HUES64 (cell line): ENCODE measurements at regions not wholly inside any gene's neighbourhood (a gene's known extent, or its start where the extent isn't known, plus 50 kb on each side); places are given as distances from the start of the nearest gene placed in this dataset.

ENCODE experiments used
- H3K27ac ChIP-seq: 2 replicates; pipeline ENCODE4 v1.7.0; 2013; ENCODE audit warnings: low read depth, low read length, inconsistent platforms
- H3K27me3 ChIP-seq: 2 replicates; pipeline ENCODE4 v1.6.1; 2013; ENCODE audit warnings: mild to moderate bottlenecking, low read length; ENCODE audit not compliant: insufficient read depth
- H3K36me3 ChIP-seq: 2 replicates; pipeline ENCODE4 v1.6.1; 2013; ENCODE audit warnings: mild to moderate bottlenecking, low read length; ENCODE audit not compliant: insufficient read depth
- H3K4me1 ChIP-seq: 2 replicates; pipeline ENCODE4 v1.6.1; 2013; ENCODE audit warnings: mild to moderate bottlenecking, low read length, moderate library complexity; ENCODE audit not compliant: insufficient read depth
- H3K4me3 ChIP-seq: 2 replicates; pipeline ENCODE4 v1.5.1; 2013; ENCODE audit warnings: mild to moderate bottlenecking, low read length, moderate library complexity
- H3K9ac ChIP-seq: 2 replicates; pipeline ENCODE4 v1.6.1; 2013; ENCODE audit warnings: mild to moderate bottlenecking, low read depth, low read length
- H3K9me3 ChIP-seq: 2 replicates; pipeline ENCODE4 v1.6.1; 2013; ENCODE audit warnings: low read depth, low read length; ENCODE audit not compliant: insufficient read depth
- WGBS: fragments of 150-250, 120-280 bp; methylation state at CpG from one replicate; pipeline ENCODE4 v1.1.7; 2013; ENCODE audit warnings: missing lambda C conversion rate; 5-methylcytosine and 5-hydroxymethylcytosine counted together

DNA sequence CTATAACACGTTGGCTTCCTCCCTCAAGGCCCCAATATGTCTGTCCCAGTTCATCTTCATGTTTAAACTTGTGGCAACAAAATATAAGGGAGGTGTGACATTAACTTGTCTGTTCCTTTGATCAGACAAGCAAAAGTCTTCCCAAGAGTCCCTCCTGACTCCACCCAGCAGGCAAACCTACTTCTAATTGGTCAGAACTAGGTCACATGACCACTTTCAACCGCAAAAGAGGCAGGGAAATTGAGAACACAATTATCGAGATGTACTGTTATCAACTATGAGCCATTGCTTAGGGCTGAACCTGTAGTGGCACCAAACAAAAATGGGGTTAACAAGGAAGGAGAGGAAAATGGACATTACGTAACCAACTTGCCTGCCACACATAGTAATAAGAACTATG is 246.8 kb upstream of the TET2 start:
- no peak overlapping the region for H3K4me3 ChIP-seq
- H3K4me1 ChIP-seq: no peaks in the 10 kb centered on the region
- H3K36me3 ChIP-seq: no peaks in the 10 kb centered on the region
- H3K9ac ChIP-seq: no peak overlapping the region
- WGBS: 89% methylated on average over 4 of the region's 4 CpGs
- H3K27ac ChIP-seq: no peak overlapping the region
- no peaks in the 10 kb centered on the region for H3K9me3 ChIP-seq
- H3K27me3 ChIP-seq: peaks cover 28% of the 10 kb centered on the region

DNA sequence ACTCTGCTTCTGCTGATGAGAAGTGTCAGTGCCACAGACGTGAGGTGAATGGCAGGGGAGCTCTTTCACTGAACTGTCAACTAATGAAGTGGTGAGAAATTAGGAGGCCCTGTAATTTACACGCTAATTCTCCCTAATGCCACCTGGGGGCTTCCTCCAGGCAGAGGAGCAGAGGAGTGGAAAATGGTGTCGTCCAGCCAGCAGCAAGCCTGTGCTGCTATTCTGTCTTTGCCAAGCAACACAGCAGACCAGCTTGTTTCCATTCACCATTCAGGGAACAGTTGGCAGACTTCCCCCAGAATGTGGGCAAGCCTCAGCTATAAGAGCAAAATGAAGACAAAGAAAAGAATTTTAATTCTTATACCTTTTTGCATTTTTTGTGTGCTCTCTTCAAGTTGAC is 245.2 kb upstream of the TET2 start:
- Histone ChIP-seq H3K36me3 (no peaks in the 10 kb centered on the region), H3K9ac (no peak overlapping the region), H3K4me3 (no peak overlapping the region), H3K9me3 (no peaks in the 10 kb centered on the region), H3K27me3 (peaks cover 44% of the 10 kb centered on the region), H3K4me1 (no peaks in the 10 kb centered on the region), H3K27ac (no peak overlapping the region)
- 6% methylated on average over 2 of the region's 3 CpGs for WGBS

DNA sequence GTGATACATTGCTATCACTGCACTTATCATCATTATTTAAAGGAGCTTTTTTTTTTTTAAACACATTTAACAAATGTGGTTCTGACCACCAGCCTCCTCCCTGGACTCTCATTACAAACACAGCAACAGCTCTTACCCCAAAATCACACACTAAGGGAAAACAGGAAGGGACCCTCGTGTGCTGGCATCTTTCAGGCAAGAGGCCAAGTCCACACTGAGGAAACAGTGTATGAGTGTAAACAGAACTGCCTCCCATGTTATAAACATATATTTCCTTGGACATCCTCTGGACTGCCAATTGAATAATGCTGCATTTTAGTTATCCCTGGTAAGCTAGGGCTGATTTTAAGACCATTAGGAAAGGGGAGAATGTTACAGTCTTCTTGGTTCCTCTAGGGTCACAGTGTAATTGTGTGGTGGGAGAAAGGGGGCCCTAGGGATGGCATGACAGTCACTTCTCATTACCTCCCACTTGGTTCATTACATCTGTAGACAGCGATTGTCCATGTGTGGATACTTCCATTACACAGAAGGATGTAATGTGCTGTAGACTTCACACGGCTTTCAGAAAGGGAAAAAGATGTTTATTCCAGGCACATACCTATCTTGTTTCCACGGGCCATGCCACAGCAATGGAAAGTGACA is 244.6 kb upstream of the TET2 start:
- Histone ChIP-seq H3K9ac (no peak overlapping the region), H3K4me3 (no peak overlapping the region), H3K4me1 (no peaks in the 10 kb centered on the region), H3K9me3 (no peaks in the 10 kb centered on the region), H3K27me3 (peaks cover 50% of the 10 kb centered on the region), H3K36me3 (no peaks in the 10 kb centered on the region), H3K27ac (no peak overlapping the region)
- WGBS: 77% methylated on average over 4 of the region's 4 CpGs

DNA sequence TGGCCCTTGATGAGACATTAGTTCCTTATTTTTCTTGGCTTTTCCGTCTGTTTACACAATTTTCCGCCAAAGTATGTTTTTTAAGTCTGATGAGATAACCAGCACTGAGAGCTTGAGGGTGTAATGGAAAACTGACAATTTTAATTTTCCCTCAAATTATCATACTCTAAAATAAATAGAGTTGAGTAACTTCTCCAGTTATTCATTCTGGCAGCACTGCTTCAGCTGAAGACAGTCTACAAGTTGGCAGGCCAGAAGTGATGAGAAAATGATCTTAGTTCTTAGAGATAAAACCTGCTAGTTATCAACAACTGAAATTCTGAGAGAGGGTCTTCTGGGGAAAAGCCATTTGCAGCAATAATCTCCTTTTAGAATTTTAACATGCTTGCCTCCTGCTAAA is 241.6 kb upstream of the TET2 start:
- 100% methylated on average over 2 of the region's 2 CpGs for WGBS
- no peaks in the 10 kb centered on the region for H3K36me3 ChIP-seq
- no peaks in the 10 kb centered on the region for H3K4me1 ChIP-seq
- H3K9ac ChIP-seq: no peak overlapping the region
- no peaks in the 10 kb centered on the region for H3K9me3 ChIP-seq
- H3K27ac ChIP-seq: no peak overlapping the region
- peaks cover 80% of the 10 kb centered on the region for H3K27me3 ChIP-seq
- no peak overlapping the region for H3K4me3 ChIP-seq

DNA sequence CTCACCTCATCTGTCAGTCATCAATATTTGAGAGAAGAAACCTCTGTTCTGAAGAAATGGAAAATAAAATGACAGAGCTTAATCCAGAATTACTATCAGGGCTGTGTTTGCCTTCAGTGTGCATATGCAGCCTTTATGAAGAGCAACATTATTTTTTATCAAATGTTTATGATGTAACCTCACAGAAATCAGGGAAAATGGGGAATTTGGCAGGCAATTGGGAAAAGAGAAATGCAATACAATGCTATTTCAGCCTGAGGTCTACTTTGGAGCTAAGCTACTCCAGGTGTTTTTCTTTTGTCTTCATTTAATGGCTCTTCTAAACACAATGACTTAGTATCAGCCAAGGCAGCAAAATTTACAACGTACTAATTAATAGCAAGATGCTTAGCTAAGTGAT is 241.1 kb upstream of the TET2 start:
- no peak overlapping the region for H3K27ac ChIP-seq
- no peak overlapping the region for H3K9ac ChIP-seq
- H3K4me1 ChIP-seq: no peaks in the 10 kb centered on the region
- no peaks in the 10 kb centered on the region for H3K9me3 ChIP-seq
- peaks cover 85% of the 10 kb centered on the region for H3K27me3 ChIP-seq
- WGBS: 86% methylated on average over 1 of the region's 1 CpG
- no peak overlapping the region for H3K4me3 ChIP-seq
- no peaks in the 10 kb centered on the region for H3K36me3 ChIP-seq

DNA sequence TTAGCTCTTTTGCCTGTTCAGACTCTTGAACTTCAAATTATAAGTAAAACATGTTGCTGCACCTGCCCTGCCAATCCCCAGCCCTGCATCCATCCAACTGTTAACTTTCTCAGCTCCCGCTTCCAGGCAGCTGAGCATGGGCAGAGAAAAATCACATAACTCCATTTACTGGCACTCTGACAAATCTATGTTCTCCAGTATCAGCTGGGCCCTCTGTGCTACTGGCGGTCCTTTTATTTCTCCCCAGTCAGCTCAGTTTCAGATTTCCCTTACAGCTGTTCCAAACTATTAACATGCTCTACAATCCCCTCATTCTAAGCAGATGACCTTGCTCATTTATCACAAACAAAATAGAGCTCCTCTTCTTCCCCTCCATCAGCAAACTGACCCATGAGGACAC is 240.4 kb upstream of the TET2 start:
- H3K9ac ChIP-seq: no peak overlapping the region
- no peaks in the 10 kb centered on the region for H3K9me3 ChIP-seq
- H3K4me1 ChIP-seq: no peaks in the 10 kb centered on the region
- no peak overlapping the region for H3K27ac ChIP-seq
- peaks cover 92% of the 10 kb centered on the region for H3K27me3 ChIP-seq
- WGBS: 83% methylated on average over 2 of the region's 2 CpGs
- no peaks in the 10 kb centered on the region for H3K36me3 ChIP-seq
- H3K4me3 ChIP-seq: no peak overlapping the region

DNA sequence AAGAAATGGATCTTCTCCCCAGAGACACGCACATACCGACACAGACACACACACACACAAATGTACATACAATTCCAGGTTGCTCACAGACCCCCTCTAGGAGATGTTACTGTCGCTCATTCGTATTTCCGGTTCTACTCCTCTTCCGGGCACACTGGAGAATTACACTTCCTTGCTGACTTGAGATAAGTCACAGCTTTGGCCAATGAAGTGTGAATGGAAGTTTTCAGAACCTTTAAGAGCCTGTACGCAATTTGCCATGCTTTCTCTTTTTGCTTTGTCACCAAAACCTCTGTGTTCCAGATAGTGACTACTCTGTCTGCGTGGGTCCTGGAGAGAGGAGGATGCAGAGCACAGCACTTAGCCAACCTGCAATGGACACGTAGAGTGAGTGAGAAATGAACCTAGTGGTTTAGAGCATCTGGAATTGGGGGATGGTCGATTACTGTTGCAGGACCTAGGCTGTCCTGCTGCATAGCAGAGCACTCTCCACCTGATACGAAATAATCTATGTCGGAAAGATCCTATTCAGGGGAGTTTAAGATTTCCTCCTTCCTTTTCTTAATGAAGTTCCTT is 239.5 kb upstream of the TET2 start:
- no peaks in the 10 kb centered on the region for H3K9me3 ChIP-seq
- no peaks in the 10 kb centered on the region for H3K36me3 ChIP-seq
- no peak overlapping the region for H3K27ac ChIP-seq
- WGBS: 79% methylated on average over 12 of the region's 12 CpGs
- H3K4me1 ChIP-seq: no peaks in the 10 kb centered on the region
- no peak overlapping the region for H3K9ac ChIP-seq
- peaks cover 98% of the 10 kb centered on the region for H3K27me3 ChIP-seq
- no peak overlapping the region for H3K4me3 ChIP-seq

DNA sequence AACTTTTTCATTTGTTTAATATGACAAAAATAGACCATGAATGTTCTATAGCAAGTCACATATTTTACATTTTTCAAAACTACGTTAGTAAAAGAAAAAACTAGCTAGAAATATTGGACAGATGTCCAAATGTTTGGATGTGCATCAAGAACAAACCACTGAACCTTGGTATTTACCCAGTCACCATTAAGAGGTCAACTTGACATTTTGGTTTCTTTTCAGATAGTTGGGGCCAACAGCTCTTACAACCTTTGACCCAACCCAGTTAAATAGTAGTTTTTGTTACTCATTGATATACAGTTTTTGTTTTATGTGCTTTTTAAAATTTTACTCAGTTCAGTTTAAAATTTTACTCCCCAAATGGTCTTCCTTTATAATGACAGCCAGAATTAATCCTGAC is 238.7 kb upstream of the TET2 start:
- 0 out of 2 replicates have a peak, but pooled peaks cover 3% of the 10 kb centered on the region for H3K9me3 ChIP-seq
- WGBS: no CpG with 5 or more reads among the region's 1 CpG

DNA sequence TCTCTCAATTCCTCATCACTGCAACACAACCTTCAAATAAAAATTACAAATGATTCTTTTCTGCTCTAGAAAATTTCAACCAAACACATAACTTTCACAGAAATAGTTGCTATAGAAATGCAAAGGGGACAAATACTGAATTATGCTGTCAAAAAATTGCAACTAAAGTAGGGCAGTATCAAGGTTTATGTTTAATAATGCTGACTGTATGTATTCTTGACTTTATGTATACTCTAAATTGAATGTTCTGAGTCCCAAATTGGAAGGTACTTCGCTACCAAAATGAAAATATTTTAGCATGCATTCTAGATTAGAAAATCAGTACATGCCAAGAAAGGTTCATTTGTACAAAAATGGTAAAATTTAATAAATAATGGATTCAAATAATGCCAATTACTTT is 237.3 kb upstream of the TET2 start:
- peaks cover 100% of the 10 kb centered on the region for H3K27me3 ChIP-seq
- no peaks in the 10 kb centered on the region for H3K36me3 ChIP-seq
- no CpG with 5 or more reads among the region's 1 CpG for WGBS
- no peak overlapping the region for H3K4me3 ChIP-seq
- no peak overlapping the region for H3K27ac ChIP-seq
- no peaks in the 10 kb centered on the region for H3K4me1 ChIP-seq
- H3K9ac ChIP-seq: no peak overlapping the region
- H3K9me3 ChIP-seq: 0 out of 2 replicates have a peak, but pooled peaks cover 5% of the 10 kb centered on the region

More for the DNA sequence above, 238.7 kb upstream of the TET2 start:
- Histone ChIP-seq H3K36me3 (no peaks in the 10 kb centered on the region), H3K4me3 (no peak overlapping the region), H3K27ac (no peak overlapping the region), H3K9ac (no peak overlapping the region), H3K4me1 (no peaks in the 10 kb centered on the region), H3K27me3 (peaks cover 99% of the 10 kb centered on the region)

DNA sequence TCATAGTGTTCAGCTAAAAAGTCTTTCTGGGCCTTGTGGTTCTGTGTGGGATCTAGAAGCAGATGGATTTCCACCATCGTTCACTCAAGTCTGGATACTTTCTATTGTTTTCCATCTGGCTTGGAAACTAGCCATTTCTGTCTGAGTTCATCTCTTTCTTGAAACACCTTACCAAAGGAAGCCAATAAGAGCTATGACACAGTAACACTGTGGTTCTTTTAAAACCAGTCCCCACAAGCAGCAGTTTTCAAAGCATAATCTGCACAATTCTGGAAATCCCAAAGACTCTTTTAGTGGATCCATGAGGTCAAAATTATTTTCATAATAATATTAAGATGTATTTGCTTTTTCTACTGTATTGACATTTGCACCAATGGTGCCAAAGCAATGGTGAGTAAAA is 234.2 kb upstream of the TET2 start:
- 90% methylated on average over 1 of the region's 1 CpG for WGBS

DNA sequence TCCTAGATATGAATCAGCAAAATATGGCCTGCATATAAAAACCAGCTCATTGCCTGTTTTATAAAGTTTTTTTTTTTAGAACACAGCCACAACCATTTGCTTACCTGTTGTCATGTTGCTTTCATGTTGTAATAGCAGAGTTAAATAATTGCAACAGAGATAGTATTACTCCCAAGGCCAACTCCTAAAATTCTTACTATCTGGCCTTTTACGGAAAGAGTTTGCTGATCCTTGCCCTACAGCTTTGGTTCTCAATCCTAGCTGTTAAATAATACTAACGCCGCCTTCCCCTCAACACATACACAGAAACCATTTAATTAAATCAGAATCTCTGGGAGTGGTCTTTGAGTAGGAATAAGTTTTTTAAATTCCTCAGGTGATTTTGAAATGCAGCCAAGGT is 231.3 kb upstream of the TET2 start:
- 67% methylated on average over 3 of the region's 3 CpGs for WGBS
- Histone ChIP-seq H3K27me3 (peaks cover 100% of the 10 kb centered on the region), H3K36me3 (no peaks in the 10 kb centered on the region), H3K9me3 (0 out of 2 replicates have a peak, but pooled peaks cover 5% of the 10 kb centered on the region), H3K27ac (no peak overlapping the region), H3K9ac (no peak overlapping the region), H3K4me1 (no peaks in the 10 kb centered on the region), H3K4me3 (no peak overlapping the region)

More for the DNA sequence above, 234.2 kb upstream of the TET2 start:
- Histone ChIP-seq H3K9me3 (0 out of 2 replicates have a peak, but pooled peaks cover 5% of the 10 kb centered on the region), H3K4me1 (no peaks in the 10 kb centered on the region), H3K9ac (no peak overlapping the region), H3K27me3 (peaks cover 100% of the 10 kb centered on the region), H3K27ac (no peak overlapping the region), H3K4me3 (no peak overlapping the region), H3K36me3 (no peaks in the 10 kb centered on the region)
